GM21381 (cell line): ENCODE measurements at regions not wholly inside any gene's neighbourhood (a gene's known extent, or its start where the extent isn't known, plus 50 kb on each side); places are given as distances from the start of the nearest gene placed in this dataset.
A peak's percentile ranks its signal among the peaks of the same experiment; 100 is the strongest.

Experiments used
- ATAC-seq: cut with Tn5 transposase; IDR thresholded peaks from one replicate; pipeline ENCODE4 v1.9.1; 2021; ENCODE audit warnings: mild to moderate bottlenecking, moderate library complexity; ENCODE audit not compliant: unreplicated experiment

DNA sequence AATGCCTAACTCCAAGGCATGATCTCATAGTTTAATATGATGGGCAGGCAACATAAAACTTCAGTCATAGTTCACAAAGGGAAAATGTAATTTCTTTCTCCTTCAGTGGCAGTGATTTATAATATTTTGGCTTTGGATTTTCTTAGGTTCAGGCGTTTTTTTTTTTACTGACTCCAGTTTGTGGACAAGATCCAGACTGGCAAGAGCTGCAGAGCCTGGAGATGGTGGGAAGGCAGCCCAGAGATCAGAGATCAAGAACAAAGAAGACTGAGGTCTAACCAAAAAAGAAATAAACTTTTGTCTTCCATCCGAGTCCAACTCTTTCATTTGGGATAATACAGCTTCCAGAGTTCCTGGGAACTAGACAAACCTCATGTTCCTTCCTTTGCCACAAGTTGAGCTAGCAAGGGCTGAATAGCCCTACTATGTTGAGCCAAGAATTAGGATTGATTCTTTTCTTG is 215.3 kb upstream of the SETBP1 start:
- no peak for ATAC-seq

DNA sequence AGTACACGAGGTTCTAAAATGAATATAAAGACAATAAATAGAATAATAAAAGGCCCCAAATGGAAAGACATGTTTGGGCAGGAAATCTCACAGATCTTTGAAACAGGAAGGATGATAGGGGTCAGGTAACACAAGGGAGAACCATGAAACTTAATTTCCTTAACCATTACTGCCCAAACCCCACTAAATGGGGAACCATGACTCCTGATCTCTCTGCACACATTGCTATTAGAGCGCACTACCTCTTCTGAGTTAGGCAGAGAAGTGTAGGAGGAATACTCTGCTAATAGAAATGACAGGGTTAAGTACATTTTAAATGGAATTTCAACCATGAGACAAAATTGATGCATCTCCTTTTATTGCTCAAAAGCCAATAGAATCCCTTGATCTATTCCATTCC is 213.7 kb upstream of the SETBP1 start:
- no peak for ATAC-seq

DNA sequence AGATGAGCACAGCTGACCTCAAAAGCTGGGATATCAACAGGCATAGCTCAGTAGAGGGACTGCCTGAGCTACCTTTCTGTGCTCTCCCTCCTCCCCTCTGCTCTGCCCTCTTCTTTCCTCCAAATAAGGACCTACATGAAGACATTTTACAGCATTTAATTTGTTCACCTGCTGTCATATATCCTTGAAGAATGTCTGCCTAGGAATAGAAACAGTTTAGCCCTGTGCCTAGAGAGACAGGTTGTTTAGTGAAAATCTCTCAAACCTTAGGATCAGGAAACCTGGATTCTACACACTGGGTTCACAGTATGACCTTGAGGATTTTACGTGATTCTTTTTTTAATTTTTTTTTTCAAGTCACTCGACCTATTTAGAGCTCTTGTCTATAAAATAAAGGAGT is 213.0 kb upstream of the SETBP1 start:
- ATAC-seq = no peak

DNA sequence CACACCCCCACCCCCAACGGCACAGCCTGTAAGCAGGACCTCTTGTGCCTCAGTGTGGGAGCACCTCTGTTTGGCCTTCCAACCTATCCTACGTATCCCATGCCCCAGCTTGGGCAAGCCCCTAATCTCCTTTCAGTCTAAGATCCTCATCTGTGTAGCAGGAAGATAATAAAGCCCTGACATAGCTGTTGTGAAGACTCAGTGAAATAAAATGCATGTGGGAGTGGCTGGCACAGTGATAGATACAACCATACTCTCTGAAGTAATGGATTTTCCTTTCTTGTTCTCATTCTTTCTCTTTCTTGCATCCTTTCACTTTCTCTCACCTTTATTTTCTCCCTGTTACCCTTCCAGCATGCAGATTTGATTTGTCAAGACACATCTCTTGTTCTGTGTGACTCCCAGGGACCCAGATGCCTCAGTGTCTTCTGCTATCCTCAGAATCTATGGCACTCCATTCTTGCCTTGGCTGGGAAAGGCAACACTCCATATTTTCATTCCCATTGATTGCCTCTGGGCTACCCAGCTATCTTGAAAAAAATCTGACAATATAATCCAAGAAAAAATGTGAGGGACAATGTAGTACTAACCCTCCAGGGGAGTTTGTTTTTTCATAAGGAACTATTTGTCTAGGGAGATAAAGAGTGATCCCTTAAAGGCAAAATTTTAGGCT is 207.2 kb upstream of the SETBP1 start:
- ATAC-seq = no peak

DNA sequence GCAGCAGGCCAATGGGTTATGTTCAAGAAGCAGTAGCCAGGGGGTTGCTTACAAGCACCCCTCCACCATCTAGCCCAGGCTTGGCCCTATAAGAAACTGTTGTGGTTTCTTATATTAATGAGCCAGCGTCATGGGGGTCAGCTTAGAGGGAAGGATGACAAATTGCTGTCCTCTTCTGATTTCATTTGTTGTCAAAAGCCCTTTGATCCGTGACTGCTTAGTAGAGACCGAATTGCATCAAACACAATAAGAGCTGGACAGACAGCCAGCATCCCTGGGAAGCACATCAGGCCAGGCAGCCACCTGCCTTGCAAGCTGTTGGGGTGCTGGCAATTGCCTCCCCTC is 206.6 kb upstream of the SETBP1 start:
- ATAC-seq = no peak

DNA sequence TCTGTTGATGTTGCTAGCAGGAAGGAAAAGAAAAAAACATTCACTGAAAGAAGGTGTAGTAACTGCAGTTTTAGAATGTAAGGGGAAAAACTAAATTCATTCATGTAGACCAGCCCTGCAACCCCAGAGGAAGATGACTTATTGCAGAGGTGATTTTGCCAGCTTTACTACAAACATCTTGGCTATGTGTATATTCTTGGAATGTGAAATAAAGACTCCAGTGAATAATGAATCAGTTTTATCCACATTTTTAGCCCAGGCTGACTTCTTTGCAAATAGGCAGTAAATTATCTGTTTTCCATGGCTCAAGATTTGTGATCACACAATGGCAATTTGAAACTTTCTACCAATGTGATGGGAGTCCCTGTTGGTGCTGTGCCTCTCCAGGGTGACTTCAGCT is 206.1 kb upstream of the SETBP1 start:
- ATAC-seq = no peak

DNA sequence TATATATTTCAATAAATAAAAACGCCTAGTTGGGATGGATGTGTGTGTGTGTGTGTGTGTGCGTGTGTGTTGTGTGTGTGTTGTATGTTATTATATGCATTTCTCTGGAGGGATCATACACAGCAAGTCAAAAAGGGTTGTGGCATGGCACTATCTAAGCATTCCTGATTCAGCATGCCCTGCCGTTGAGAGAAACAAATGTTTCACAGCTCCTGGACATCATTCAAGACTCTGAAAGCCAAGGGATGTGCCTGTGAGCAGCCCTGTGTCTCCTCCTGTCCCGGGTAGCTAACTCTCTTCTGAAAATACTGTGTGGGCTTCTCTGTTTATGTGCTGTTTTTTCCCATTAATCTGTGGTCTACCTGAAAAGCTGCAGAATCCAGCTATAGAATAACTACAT is 197.9 kb upstream of the SETBP1 start:
- no peak for ATAC-seq

DNA sequence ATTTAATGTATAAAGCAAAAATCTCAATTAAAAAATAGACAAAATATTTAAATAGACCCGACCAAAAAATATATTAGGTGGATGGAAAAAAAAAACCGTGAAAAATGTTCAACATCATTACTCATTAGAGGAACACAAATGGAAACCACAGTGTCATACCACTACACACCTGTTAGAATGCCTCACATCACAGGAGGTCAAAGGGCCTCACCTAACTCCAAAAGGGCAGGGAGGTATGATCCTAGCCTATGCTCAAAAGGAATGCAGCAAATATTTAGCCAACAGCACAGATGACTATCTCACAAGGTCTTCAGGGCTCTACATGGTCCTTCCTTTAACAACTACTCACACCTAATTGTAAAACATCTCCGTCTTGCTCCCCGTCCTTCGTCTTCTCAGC is 185.5 kb upstream of the SETBP1 start:
- peak; percentile 75 for ATAC-seq

DNA sequence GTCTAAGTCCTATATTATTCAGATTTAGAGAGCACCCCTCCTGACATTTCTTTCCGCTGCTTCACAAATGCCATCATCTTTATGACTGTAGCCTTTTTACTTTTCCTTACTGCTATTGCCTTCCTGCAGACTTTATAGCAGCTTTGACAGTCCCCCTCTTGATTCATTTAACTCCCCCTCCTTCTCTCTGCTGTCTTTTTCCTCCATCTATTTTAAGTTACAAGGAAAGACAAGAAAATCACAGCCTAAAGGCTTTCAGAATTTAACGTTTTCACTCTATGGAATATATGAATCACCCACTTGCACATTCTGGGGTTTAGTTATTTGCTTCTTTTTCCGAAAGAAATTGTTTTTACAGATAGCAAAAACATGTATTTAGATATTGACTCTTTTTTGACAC is 183.4 kb upstream of the SETBP1 start:
- ATAC-seq = no peak

DNA sequence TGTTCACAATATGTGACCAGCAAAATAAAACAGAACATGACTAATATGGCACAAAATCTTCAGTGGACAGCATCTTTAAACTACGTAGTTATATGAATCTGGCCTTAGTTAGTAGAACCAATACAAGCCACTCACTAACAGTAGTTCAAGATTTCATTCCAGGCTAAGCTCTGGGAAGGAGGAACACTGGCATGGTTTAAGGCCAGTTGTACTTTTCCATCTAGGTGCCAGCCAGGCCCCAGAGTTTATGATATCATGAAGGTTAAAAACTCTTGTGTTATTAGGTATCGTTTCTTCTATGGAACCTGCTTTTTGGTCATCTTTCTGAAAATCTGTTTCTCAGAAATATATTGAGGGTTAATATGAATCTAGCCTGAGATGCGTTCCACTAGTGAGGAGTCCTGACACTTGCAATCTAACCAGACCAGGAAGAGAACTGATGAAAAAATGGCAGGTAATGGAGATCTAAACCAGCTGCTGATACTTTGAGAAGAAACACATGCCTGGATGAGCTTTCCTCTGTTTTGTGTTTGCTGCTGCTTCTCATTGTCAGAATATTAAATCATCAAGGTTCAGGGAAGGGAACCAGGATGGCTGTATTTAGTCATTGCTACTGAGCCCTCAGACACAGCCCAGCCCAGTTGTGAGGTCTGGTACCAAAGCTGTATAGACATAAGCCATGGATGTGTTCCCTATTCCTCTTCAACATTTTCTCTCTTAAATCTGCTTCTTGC is 182.8 kb upstream of the SETBP1 start:
- ATAC-seq = no peak

DNA sequence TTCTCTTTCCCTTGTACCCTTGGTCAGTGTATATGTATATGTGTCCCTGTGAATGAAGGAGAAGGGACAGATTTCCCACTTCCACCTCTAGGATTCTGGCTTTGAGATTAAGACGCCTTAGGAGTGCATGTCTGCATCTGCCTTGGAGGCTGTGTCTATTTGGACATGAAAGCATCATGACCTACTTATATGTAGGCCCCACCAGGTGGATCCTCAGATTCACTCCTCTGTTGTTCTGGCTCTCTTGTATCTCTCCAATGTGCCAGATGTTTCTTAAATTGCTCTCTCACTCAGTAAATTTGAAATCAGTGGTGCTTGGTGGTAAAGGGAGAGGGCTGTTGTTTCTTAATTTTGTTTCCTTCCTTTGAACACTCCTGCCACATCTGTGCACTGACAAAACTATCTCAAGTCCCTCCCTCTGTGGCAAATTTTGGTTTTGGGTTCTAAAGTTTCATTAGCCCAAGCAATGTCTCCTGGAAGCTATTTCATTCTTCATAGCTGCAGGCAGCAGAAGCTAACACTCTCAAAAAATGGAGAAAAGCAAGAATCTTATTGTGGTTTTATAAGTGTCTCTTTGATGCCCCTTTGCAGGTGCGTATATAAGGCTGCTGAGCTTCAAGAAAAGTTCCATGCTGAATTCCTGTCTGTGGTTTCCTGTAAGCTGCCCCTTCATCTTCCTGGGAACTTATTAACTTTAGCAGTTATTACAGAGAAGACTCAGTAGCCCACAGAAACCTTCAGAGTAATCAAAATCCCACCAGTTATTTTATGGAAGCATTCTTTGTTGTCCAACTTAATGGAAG is 179.7 kb upstream of the SETBP1 start:
- ATAC-seq = no peak

DNA sequence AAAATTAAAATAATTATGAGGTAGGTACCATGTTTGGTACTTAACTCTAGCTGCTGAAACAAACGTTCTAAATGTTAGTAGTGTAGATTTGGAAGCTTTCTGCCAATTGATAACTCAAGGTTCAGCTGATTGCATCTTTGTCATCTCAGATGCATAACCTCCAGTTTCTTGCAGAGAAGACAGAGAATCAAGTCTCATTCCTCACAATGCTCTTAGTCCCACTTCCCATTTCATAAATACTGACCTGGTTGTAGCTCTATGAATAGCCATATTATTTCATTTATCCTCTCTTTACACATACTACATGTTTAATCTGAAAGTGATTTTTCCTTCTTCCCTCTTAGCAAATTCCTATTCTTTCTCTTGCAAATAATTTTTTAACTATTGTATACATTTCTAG is 178.5 kb upstream of the SETBP1 start:
- ATAC-seq = no peak

DNA sequence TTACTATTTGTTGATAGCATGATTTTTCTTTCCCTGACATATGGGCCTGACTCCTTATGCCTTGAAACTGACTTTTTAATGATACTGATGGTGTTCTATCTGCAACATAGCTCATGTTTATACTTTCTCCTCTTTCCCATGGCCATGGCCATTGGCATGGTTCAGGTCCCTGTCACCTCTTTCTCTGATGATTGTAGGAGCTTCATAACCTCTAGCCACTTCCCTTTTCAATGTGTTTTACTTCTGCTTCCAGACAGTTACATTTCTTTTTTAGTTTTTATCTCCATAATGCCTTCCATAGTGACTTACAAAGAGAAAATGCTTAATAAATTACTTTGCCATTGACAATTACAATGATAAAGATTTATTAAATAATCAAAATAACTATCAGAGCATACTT is 177.9 kb upstream of the SETBP1 start:
- ATAC-seq = no peak

DNA sequence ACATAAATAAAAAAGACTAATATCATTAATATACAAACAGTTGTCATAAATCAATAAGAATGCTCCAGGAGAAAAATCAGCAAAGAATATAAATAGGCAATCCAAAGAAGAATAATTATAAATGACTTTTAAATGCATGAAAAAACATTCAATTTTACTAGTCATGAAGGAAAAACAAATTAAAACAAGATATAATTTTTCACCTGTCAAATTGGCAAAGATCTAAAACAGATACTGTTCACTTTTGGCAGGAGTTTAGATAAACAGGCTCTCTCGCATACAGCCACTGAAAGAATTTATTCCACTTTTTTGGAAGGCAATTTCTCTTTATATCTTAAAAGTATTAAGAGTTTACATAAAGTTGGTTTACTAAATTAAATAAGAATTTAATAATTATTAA is 176.8 kb upstream of the SETBP1 start:
- ATAC-seq = no peak

DNA sequence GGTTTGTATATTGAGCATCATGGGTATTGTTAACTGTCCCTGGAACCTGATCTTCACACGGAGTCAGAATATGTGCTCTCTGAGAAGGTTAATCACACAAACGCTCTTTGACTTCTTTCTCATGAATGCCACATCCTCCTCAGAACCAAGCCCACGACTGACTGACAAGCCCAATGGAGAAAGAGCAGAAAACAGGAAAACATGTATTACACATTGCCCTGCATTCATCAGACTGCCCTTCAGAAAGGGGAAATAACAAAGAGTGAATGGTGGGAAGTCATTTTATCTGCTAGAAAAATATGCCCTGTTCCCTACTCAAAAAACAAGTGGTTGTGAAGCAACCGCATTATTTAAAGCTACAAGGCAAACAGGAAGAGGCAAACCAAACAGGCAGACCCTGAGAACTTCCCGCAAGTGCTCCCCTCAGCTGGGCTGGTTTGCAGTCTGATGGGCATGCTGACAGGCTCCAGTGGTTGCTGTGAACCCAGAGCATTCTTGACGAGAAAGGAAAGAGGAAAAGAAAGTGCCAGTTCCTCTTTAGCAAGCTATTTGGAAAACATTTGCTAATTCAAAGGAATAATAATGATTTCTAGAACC is 172.9 kb upstream of the SETBP1 start:
- ATAC-seq = peak; percentile 91

DNA sequence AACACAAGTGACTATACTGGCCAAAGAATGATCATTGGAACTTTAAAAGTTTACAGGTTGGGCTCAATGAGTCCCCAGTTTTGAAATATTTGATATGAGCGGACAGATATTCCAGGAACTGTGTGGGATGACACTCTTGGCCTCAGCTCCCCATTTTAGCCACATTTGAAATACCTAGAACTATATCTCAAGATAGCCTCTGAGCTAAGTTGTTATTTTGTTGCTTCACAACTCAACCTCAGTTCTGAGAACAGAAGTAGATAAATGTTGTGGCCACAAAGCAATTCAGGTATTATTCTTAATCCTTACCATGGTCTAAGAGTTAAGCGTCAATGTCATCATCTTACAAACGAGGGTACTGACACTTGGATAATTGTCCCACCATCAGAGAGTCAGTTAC is 172.2 kb upstream of the SETBP1 start:
- ATAC-seq = peak; percentile 7

DNA sequence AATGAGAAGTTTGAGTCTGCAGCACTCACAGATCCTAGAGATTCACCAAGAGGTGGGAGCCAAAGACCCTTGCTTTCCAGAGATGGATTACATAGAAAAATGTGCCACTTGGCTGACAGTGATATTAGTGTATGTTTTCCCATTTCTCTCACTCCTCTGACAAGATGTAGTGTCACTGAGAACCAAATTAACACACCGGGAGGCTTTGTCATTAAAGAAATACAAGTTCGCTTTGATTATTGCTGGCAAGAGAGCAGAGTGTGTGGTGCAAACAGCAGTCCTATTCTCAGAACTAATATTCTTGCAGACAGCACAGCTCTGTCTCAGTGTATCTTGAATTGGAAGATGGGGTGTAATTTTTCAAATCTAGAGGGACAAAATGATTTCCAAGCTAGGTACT is 171.6 kb upstream of the SETBP1 start:
- ATAC-seq = no peak

DNA sequence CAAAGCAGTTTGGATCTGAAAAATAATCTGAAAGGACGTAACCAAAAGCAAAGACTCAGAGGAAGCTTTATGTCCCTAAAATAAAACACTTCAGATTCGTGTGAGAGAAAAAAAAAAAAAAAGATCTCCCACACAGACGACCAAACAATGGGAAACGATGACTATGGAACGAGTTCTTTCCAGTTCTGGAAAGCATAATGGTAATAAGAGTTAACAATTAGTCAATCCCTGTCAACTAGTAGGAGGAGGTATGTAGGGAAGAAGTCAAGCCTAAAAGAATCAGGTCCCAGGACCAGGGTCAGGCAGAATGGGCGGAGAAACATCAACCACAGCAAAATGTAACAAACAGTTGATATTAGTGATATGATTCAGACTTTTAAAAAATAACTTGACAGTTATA is 170.3 kb upstream of the SETBP1 start:
- ATAC-seq = no peak

DNA sequence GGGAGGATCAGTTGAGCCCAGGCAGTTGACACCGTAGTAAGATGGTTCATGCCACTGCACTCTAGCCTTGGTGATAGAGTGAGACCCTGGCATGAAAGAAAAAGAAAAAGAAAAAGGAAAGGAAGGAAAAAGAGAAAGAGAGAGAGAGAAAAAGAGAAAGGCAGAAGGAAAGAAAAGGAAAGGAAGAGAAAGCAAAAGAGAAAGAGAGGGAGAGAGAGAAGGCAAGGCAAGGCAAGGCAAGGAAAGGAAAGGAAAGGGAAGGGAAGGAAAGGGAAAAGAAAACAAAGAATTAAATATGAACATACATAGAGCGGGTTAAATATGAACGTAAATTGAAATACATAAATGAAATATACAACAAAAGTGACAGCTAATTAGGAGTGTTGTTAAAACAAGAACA is 167.5 kb upstream of the SETBP1 start:
- no peak for ATAC-seq

DNA sequence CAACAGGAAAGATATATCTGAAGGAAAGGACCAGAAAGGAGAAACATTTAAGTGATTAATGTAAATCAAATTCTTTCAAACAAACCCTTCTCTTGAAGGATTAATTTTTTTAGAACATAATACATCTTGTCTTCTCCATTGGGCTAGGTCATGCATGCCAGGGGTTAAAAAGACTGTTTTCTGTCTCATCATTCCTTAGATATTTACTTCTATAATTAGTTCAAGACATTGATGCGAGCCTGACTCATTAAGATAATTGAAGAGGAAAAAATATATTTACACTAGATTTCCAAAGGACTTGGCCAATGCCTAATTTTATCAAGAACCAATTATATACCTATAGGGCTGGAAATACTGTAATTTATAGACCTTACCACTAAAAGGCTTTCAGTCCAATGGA is 166.6 kb upstream of the SETBP1 start:
- ATAC-seq = no peak

DNA sequence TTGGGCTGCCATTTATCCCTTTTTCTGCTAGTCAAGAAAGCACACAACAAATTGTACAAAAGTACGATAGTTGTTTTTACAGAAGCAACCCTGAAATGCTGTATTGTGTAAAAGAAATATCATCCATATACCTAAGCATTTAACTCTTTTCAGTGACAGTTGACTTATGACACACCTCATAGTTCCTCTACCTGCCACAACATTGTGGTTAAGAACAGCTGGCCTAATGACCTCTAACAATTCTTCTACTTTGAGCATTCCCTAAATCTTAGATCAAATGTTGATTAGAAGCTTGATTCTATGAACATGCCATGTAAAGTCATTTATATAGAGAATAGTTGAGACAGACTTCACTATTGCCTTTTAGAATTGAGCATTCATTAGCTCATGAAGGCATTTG is 165.9 kb upstream of the SETBP1 start:
- no peak for ATAC-seq

DNA sequence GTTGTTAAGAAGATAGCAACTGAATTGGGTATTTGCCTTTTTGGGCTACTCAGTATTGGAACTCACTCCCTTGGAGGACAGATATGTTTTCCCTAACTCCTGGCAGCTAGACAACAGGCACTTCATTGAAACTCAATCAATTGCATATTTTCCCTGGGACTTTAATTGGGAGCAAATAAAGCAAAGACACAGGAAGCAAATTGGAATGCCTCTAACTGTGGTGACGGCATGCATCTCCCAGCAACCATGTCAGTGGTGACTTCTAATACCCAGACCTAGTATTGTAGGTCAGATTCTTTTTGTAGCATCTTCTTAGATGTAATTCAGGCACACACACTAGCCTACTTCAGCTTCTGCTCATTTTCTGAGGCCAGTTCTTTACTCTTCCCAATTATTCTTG is 164.2 kb upstream of the SETBP1 start:
- no peak for ATAC-seq
